H1 (cell line): ENCODE measurements at regions not wholly inside any gene's neighbourhood (a gene's known extent, or its start where the extent isn't known, plus 50 kb on each side); places are given as distances from the start of the nearest gene placed in this dataset.

Experiments
- CEBPB ChIP-seq: IDR thresholded peaks from 2 replicates; pipeline ENCODE4 v1.6.1; 2012; ENCODE audit warnings: low read depth, low read length
- CREB1 ChIP-seq: IDR thresholded peaks from 2 replicates; pipeline ENCODE4 v1.6.1; 2012; ENCODE audit warnings: inconsistent platforms
- CTCF ChIP-seq, 3 experiments: IDR thresholded peaks; 1 replicate in 2 of 3; 2 replicates in 1 of 3; pipeline versions ENCODE4 v1.5.1 to v1.6.1; 2011; ENCODE audit warnings: low read length in 3 of 3, mild to moderate bottlenecking in 3 of 3, inconsistent platforms in 2 of 3, low read depth in 1 of 3, moderate library complexity in 1 of 3; ENCODE audit not compliant: insufficient read depth in 1 of 3; ENCODE audit errors: control extremely low read depth in 1 of 3
- POLR2A ChIP-seq, 2 experiments: IDR thresholded peaks; 1 replicate in 1 of 2; 2 replicates in 1 of 2; pipeline ENCODE4 v1.6.1; 2011; ENCODE audit warnings: low read depth in 2 of 2, low read length in 2 of 2, mild to moderate bottlenecking in 2 of 2; ENCODE audit errors: control extremely low read depth in 1 of 2
- RNF2 ChIP-seq: fragments of 200-900, 300-1000 bp; sonication (generic); IDR thresholded peaks from 2 replicates; pipeline ENCODE4 v1.7.1; 2016; ENCODE audit warnings: borderline replicate concordance, low read depth, mild to moderate bottlenecking, antibody characterized with exemption, low read length; ENCODE audit not compliant: poor library complexity, severe bottlenecking; ENCODE audit errors: missing control alignments
- USF2 ChIP-seq: IDR thresholded peaks from 2 replicates; pipeline ENCODE4 v1.6.1; 2011; ENCODE audit warnings: low read length, improper control_type of control experiment

DNA sequence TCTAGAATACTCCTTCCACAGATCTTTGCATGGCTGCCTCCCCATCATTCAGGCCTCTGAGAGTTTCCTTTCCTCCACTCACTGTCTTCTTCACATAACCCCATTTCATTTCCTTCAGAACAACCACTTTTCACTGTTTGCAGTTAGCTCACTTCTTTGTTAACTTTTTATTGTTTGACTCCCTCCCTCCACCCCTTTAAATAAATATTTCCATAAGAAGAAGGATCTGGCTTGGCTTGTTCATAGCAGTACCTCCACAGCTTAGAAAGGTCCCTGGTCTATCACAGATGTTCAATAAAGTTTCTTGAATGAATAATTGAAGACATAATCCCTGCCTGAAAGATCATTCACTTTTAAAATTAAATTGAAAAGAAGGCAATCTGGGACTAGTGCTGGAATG lies 661.6 kb downstream of the ACTL7B start:
- TF ChIP-seq CTCF (IDR thresholded peaks at IDR 0.05; ENCODE audit: control extremely low read depth in 1 of 3, insufficient read depth in 1 of 3, low read depth in 1 of 3, low read length in 3 of 3) (no peak), CEBPB (no peak), USF2 (no peak), POLR2A (IDR thresholded peaks at IDR 0.05; ENCODE audit: control extremely low read depth in 1 of 2, low read depth in 2 of 2, low read length in 2 of 2) (no peak), RNF2 (no peak), CREB1 (no peak)
